Superior temporal gyrus (tissue), 1 donor: ENCODE measurements at regions not wholly inside any gene's neighbourhood (a gene's known extent, or its start where the extent isn't known, plus 50 kb on each side); places are given as distances from the start of the nearest gene placed in this dataset.
"Not testable (repeated sequence)": the region's sequence is repeated elsewhere in the genome, so short reads cannot be mapped to it uniquely, and the experiment has no call there.

ENCODE experiments used
- DNase-seq: peaks from one replicate; pipeline ENCODE4 v3.0.0-alpha.2; 2016; ENCODE audit errors: extremely low spot score

GRCh38 chr13:104968876-104969275 is 1566.6 kb downstream of the EFNB2 start:
- no peak for DNase-seq

GRCh38 chr13:104967836-104968630 is 1567.4 kb downstream of the EFNB2 start:
- no peak for DNase-seq

- DNase-seq: no peak
These were observed 1568.1 kb downstream of the EFNB2 start for GRCh38 chr13:104967376-104967775.

GRCh38 chr13:104962411-104962810 is 1573.1 kb downstream of the EFNB2 start:
- no peak for DNase-seq

GRCh38 chr13:104961246-104961645 is 1574.2 kb downstream of the EFNB2 start:
- DNase-seq: no peak

- DNase-seq: no peak
These were observed 1581.3 kb downstream of the EFNB2 start for GRCh38 chr13:104954210-104954609.

- DNase-seq: no peak
These were observed 1581.9 kb downstream of the EFNB2 start for GRCh38 chr13:104953588-104953987.

GRCh38 chr13:104949840-104950740 is 1585.4 kb downstream of the EFNB2 start:
- DNase-seq: no peak

- no peak for DNase-seq
These were observed 1591.3 kb downstream of the EFNB2 start for GRCh38 chr13:104944176-104944575.

GRCh38 chr13:104943331-104943730 is 1592.1 kb downstream of the EFNB2 start:
- no peak for DNase-seq

GRCh38 chr13:104937881-104938280 is 1597.6 kb downstream of the EFNB2 start:
- DNase-seq: no peak

- no peak for DNase-seq
These were observed 1599.2 kb downstream of the EFNB2 start for GRCh38 chr13:104936304-104936703.

GRCh38 chr13:104920513-104920912 is 1614.9 kb downstream of the EFNB2 start:
- DNase-seq: not testable (repeated sequence)

- no peak for DNase-seq
These were observed 1615.4 kb downstream of the EFNB2 start for GRCh38 chr13:104920091-104920490.

GRCh38 chr13:104900191-104900817 is 1635.2 kb downstream of the EFNB2 start:
- DNase-seq: no peak

- DNase-seq: no peak
These were observed 1637.0 kb downstream of the EFNB2 start for GRCh38 chr13:104898484-104898883.

- no peak for DNase-seq
These were observed 1639.9 kb downstream of the EFNB2 start for GRCh38 chr13:104895521-104895920.

- DNase-seq: no peak
These were observed 1660.3 kb downstream of the EFNB2 start for GRCh38 chr13:104875038-104875754.

GRCh38 chr13:104872153-104872552 is 1663.3 kb downstream of the EFNB2 start:
- no peak for DNase-seq

- DNase-seq: no peak
These were observed 1664.0 kb downstream of the EFNB2 start for GRCh38 chr13:104871456-104871855.

GRCh38 chr13:104869501-104869900 is 1666.0 kb downstream of the EFNB2 start:
- DNase-seq: no peak

- DNase-seq: peak; percentile 25
These were observed 1666.7 kb downstream of the EFNB2 start for GRCh38 chr13:104868806-104869205.
